T-helper 1 cell (primary cell): ENCODE measurements at regions not wholly inside any gene's neighbourhood (a gene's known extent, or its start where the extent isn't known, plus 50 kb on each side); places are given as distances from the start of the nearest gene placed in this dataset.

Experiments used
- DNase-seq, 5 donors: peaks; one replicate each; pipeline ENCODE4 v3.0.0-alpha.2; 2012 to 2020

GRCh38 chr4:189035091-189035490, 895.9 kb downstream of the TRIML1 start:
- no peak for DNase-seq

- DNase-seq: no peak
Measured at GRCh38 chr4:189035654-189036053, 896.4 kb downstream of the TRIML1 start.

GRCh38 chr4:189036906-189037305, 897.7 kb downstream of the TRIML1 start:
- DNase-seq: no peak

GRCh38 chr4:189046642-189047041, 894.0 kb upstream of the FRG1 start:
- no peak for DNase-seq

GRCh38 chr4:189048119-189048518, 892.6 kb upstream of the FRG1 start:
- DNase-seq: no peak

- no peak for DNase-seq
Measured at GRCh38 chr4:189049682-189050081, 891.0 kb upstream of the FRG1 start.

GRCh38 chr4:189050643-189051042, 890.0 kb upstream of the FRG1 start:
- DNase-seq: no peak

- DNase-seq: no peak
Measured at GRCh38 chr4:189053621-189054020, 887.1 kb upstream of the FRG1 start.

GRCh38 chr4:189060104-189060503, 880.6 kb upstream of the FRG1 start:
- DNase-seq: no peak

GRCh38 chr4:189062047-189062820, 878.4 kb upstream of the FRG1 start:
- no peak for DNase-seq

GRCh38 chr4:189069772-189070171, 870.9 kb upstream of the FRG1 start:
- no peak for DNase-seq

GRCh38 chr4:189071241-189071640, 869.4 kb upstream of the FRG1 start:
- DNase-seq: no peak

- no peak for DNase-seq
Measured at GRCh38 chr4:189073739-189074138, 866.9 kb upstream of the FRG1 start.

- no peak for DNase-seq
Measured at GRCh38 chr4:189081826-189082225, 858.8 kb upstream of the FRG1 start.

GRCh38 chr4:189083769-189084168, 856.9 kb upstream of the FRG1 start:
- DNase-seq: no peak

GRCh38 chr4:189084671-189085070, 856.0 kb upstream of the FRG1 start:
- no peak for DNase-seq

GRCh38 chr4:189087971-189088370, 852.7 kb upstream of the FRG1 start:
- DNase-seq: no peak

GRCh38 chr4:189088780-189089179, 851.9 kb upstream of the FRG1 start:
- no peak for DNase-seq

GRCh38 chr4:189090174-189090814, 850.4 kb upstream of the FRG1 start:
- DNase-seq: no peak

GRCh38 chr4:189092581-189092980, 848.1 kb upstream of the FRG1 start:
- no peak for DNase-seq

GRCh38 chr4:189096108-189096507, 844.6 kb upstream of the FRG1 start:
- no peak for DNase-seq

- DNase-seq: no peak
Measured at GRCh38 chr4:189096717-189097116, 844.0 kb upstream of the FRG1 start.

GRCh38 chr4:189098932-189099696, 841.6 kb upstream of the FRG1 start:
- no peak for DNase-seq

GRCh38 chr4:189113389-189113888, 827.2 kb upstream of the FRG1 start:
- DNase-seq: no peak
